CD14-positive monocyte (primary cell): ENCODE measurements at regions not wholly inside any gene's neighbourhood (a gene's known extent, or its start where the extent isn't known, plus 50 kb on each side); places are given as distances from the start of the nearest gene placed in this dataset.
A peak's percentile ranks its signal among the peaks of the same experiment; 100 is the strongest.

Experiments used
- DNase-seq, 3 donors: peaks; one replicate each; pipeline ENCODE4 v3.0.0-alpha.2; 2011 to 2022
- H2AFZ ChIP-seq: 2 replicates; pipeline ENCODE4 v1.6.0; 2012; ENCODE audit warnings: mild to moderate bottlenecking, low read depth, low read length, inconsistent platforms; ENCODE audit not compliant: insufficient read depth, poor library complexity, severe bottlenecking
- H3K27ac ChIP-seq, 2 donors: 1 replicate in 1 of 2; 2 replicates in 1 of 2; pipeline ENCODE4 v1.5.1; 2012 to 2013; ENCODE audit warnings: low read length in 2 of 2, control low read depth in 1 of 2, inconsistent platforms in 1 of 2, low read depth in 1 of 2, mild to moderate bottlenecking in 1 of 2
- H3K27me3 ChIP-seq, 2 donors: one replicate each; pipeline versions ENCODE4 v1.6.0 to v1.6.1; 2011 to 2013; ENCODE audit warnings: low read length in 2 of 2; ENCODE audit not compliant: control insufficient read depth in 2 of 2, insufficient read depth in 2 of 2
- H3K36me3 ChIP-seq, 2 donors: replicated peaks in 1 of 2; 1 replicate in 1 of 2; 2 replicates in 1 of 2; pipeline versions ENCODE4 v1.5.1 to v1.6.1; 2012 to 2013; ENCODE audit warnings: low read length in 2 of 2, control low read depth in 1 of 2, inconsistent platforms in 1 of 2, mild to moderate bottlenecking in 1 of 2; ENCODE audit not compliant: insufficient read depth in 2 of 2, control insufficient read depth in 1 of 2
- H3K4me1 ChIP-seq, 2 donors: 1 replicate in 1 of 2; 2 replicates in 1 of 2; pipeline versions ENCODE4 v1.5.1 to v1.6.1; 2012 to 2013; ENCODE audit warnings: low read length in 2 of 2, control low read depth in 1 of 2, inconsistent platforms in 1 of 2, mild to moderate bottlenecking in 1 of 2, moderate library complexity in 1 of 2; ENCODE audit not compliant: insufficient read depth in 2 of 2, control insufficient read depth in 1 of 2
- H3K4me2 ChIP-seq: replicated peaks from 2 replicates; pipeline ENCODE3; 2012; ENCODE audit warnings: low read length, moderate library complexity, mild to moderate bottlenecking; ENCODE audit not compliant: poor library complexity, severe bottlenecking; ENCODE audit errors: extremely low read depth
- H3K4me3 ChIP-seq, 3 experiments: fragments of 200-600 bp in 1 of 3; sonication (generic) in 1 of 3; replicated peaks in 1 of 3; 1 replicate in 2 of 3; 2 replicates in 1 of 3; pipeline ENCODE4 v1.5.1; 2011 to 2013; ENCODE audit warnings: low read length in 3 of 3, mild to moderate bottlenecking in 3 of 3, control low read depth in 2 of 3, low read depth in 2 of 3, inconsistent platforms in 1 of 3, moderate library complexity in 1 of 3
- H3K79me2 ChIP-seq: 2 replicates; pipeline ENCODE4 v1.6.0; 2012; ENCODE audit warnings: mild to moderate bottlenecking, control low read depth, inconsistent platforms, low read length, moderate library complexity; ENCODE audit not compliant: insufficient read depth
- H3K9ac ChIP-seq: 2 replicates; pipeline ENCODE4 v1.6.0; 2017; ENCODE audit warnings: low read length, mild to moderate bottlenecking; ENCODE audit not compliant: insufficient read depth, poor library complexity, severe bottlenecking
- H3K9me3 ChIP-seq, 2 donors: replicated peaks in 1 of 2; 1 replicate in 1 of 2; 2 replicates in 1 of 2; pipeline versions ENCODE4 v1.5.1 to v1.6.1; 2012 to 2013; ENCODE audit warnings: low read length in 2 of 2, control low read depth in 1 of 2; ENCODE audit not compliant: control insufficient read depth in 1 of 2, insufficient read depth in 1 of 2
- H4K20me1 ChIP-seq: 2 replicates; pipeline ENCODE4 v1.6.0; 2012; ENCODE audit warnings: mild to moderate bottlenecking, low read length, control low read depth, moderate library complexity; ENCODE audit not compliant: insufficient read depth
- H3K27ac Mint-ChIP-seq, 7 donors: one replicate each; pipeline ENCODE4 v1.8.0; 2020; ENCODE audit warnings: mild to moderate bottlenecking in 7 of 7, mixed read lengths in 7 of 7, moderate library complexity in 6 of 7, inconsistent platforms in 2 of 7
- H3K27me3 Mint-ChIP-seq, 3 donors: one replicate each; pipeline ENCODE4 v1.8.0; 2021 to 2022; ENCODE audit warnings: low read depth in 3 of 3, mild to moderate bottlenecking in 3 of 3, mixed read lengths in 3 of 3, moderate library complexity in 3 of 3, inconsistent platforms in 1 of 3
- H3K36me3 Mint-ChIP-seq, 2 donors: one replicate each; pipeline ENCODE4 v1.8.0; 2020; ENCODE audit warnings: mixed read lengths in 2 of 2, inconsistent platforms in 1 of 2, mild to moderate bottlenecking in 1 of 2
- H3K4me1 Mint-ChIP-seq: one replicate; pipeline ENCODE4 v1.8.0; 2020; ENCODE audit warnings: mild to moderate bottlenecking, mixed read lengths
- H3K4me3 Mint-ChIP-seq, 2 donors: one replicate each; pipeline ENCODE4 v1.8.0; 2020; ENCODE audit warnings: mild to moderate bottlenecking in 2 of 2, mixed read lengths in 2 of 2, moderate library complexity in 1 of 2
- H3K9me3 Mint-ChIP-seq, 7 donors: one replicate each; pipeline ENCODE4 v1.8.0; 2020 to 2022; ENCODE audit warnings: mixed read lengths in 7 of 7, mild to moderate bottlenecking in 6 of 7, moderate library complexity in 6 of 7, inconsistent platforms in 2 of 7
- CTCF ChIP-seq: fragments of 200-600 bp; IDR thresholded peaks from one replicate; pipeline ENCODE4 v1.8.0; 2022; ENCODE audit warnings: antibody characterized with exemption, mild to moderate bottlenecking
- WGBS: methylation state at CpG from one replicate; pipeline ENCODE4 v1.1.5; 2013; ENCODE audit warnings: missing lambda C conversion rate; ENCODE audit not compliant: insufficient coverage; 5-methylcytosine and 5-hydroxymethylcytosine counted together
- intact Hi-C, 2 donors: fragments of 100-400 bp; cut with micrococcal nuclease; formaldehyde crosslinking; loops; one replicate each; pipeline versions ENCODE4 v1.15.0 to v1.15.1; 2023

- 90% methylated on average over 2 of the region's 2 CpGs for WGBS
- peaks cover 0 to 3% (median 2%) of the 10 kb centered on the region in 3 donors for H3K27me3 Mint-ChIP-seq
- TF ChIP-seq CTCF, result no peak
- Histone ChIP-seq H3K4me2 (no peak overlapping the region), H4K20me1 (no peaks in the 10 kb centered on the region), H3K9me3 (no peaks in the 10 kb centered on the region), H3K27me3 (no peaks in the 10 kb centered on the region), H3K4me3 (no peak overlapping the region), H3K27ac (no peak overlapping the region), H2AFZ (no peak overlapping the region), H3K79me2 (no peaks in the 10 kb centered on the region), H3K9ac (no peak overlapping the region), H3K36me3 (no peaks in the 10 kb centered on the region), H3K4me1 (peaks cover 4 to 8% of the 10 kb centered on the region in 2 donors)
- H3K27ac Mint-ChIP-seq, result peak overlapping the region in 1 of 7 donors; percentile 50
- H3K9me3 Mint-ChIP-seq, result peaks cover 0 to 6% (median 2%) of the 10 kb centered on the region in 7 donors
- peaks cover 14% of the 10 kb centered on the region for H3K4me1 Mint-ChIP-seq
- H3K36me3 Mint-ChIP-seq, result no peaks in the 10 kb centered on the region
- H3K4me3 Mint-ChIP-seq, result no peak overlapping the region
- no peak for DNase-seq
- intact Hi-C loops, result no loop called here
Measured at GRCh38 chr6:14796974-14797762, 448.7 kb upstream of the JARID2 start.

- H3K27me3 Mint-ChIP-seq, result peaks cover 0 to 3% (median 2%) of the 10 kb centered on the region in 3 donors
- no peak overlapping the region for H3K4me3 Mint-ChIP-seq
- H3K4me3 ChIP-seq, result no peak overlapping the region
- peaks cover 10% of the 10 kb centered on the region for H3K4me1 Mint-ChIP-seq
- DNase-seq, result no peak
- no peak overlapping the region for H2AFZ ChIP-seq
- peak overlapping the region in 1 of 7 donors; percentile 70 for H3K27ac Mint-ChIP-seq
- intact Hi-C loops, result no loop called here
- H3K9me3 Mint-ChIP-seq, result peaks cover 0 to 6% (median 2%) of the 10 kb centered on the region in 7 donors
- no peak overlapping the region for H3K9ac ChIP-seq
- H3K79me2 ChIP-seq, result no peaks in the 10 kb centered on the region
- H3K9me3 ChIP-seq, result no peaks in the 10 kb centered on the region
- H4K20me1 ChIP-seq, result no peaks in the 10 kb centered on the region
- H3K36me3 ChIP-seq, result no peaks in the 10 kb centered on the region
- no peak overlapping the region for H3K4me2 ChIP-seq
- no peaks in the 10 kb centered on the region for H3K36me3 Mint-ChIP-seq
- peaks cover 4 to 8% of the 10 kb centered on the region in 2 donors for H3K4me1 ChIP-seq
- H3K27me3 ChIP-seq, result no peaks in the 10 kb centered on the region
- H3K27ac ChIP-seq, result no peak overlapping the region
- no peak for TF ChIP-seq CTCF
Measured at GRCh38 chr6:14797875-14798593, 447.8 kb upstream of the JARID2 start.
